Heart right ventricle (tissue), 16 donors: ENCODE measurements at regions not wholly inside any gene's neighbourhood (a gene's known extent, or its start where the extent isn't known, plus 50 kb on each side); places are given as distances from the start of the nearest gene placed in this dataset.

Source experiments
- ATAC-seq, 8 donors: fragments of 200-7000 bp; cut with Tn5 transposase; one replicate each; pipeline ENCODE4 v1.9.1; 2020; ENCODE audit warnings: mild to moderate bottlenecking in 8 of 8, moderate library complexity in 8 of 8, moderate number of reproducible peaks in 1 of 8
- DNase-seq, 2 donors: peaks; one replicate each; pipeline ENCODE4 v3.0.0-alpha.2; 2020
- H3K27ac ChIP-seq, 10 donors: fragments of 200-600 bp; sonication (generic) in 2 of 10; one replicate each; pipeline versions ENCODE4 v1.5.0 to v1.8.0; 2020 to 2022; ENCODE audit warnings: mild to moderate bottlenecking in 3 of 10
- H3K27me3 ChIP-seq, 7 donors: fragments of 200-600 bp; one replicate each; pipeline ENCODE4 v1.8.0; 2021 to 2022; ENCODE audit warnings: mild to moderate bottlenecking in 2 of 7
- H3K36me3 ChIP-seq, 9 donors: fragments of 200-600 bp; sonication (generic) in 1 of 9; one replicate each; pipeline versions ENCODE4 v1.5.0 to v1.8.0; 2020 to 2022; ENCODE audit warnings: mild to moderate bottlenecking in 2 of 9
- H3K4me1 ChIP-seq, 9 donors: fragments of 200-600 bp; sonication (generic) in 1 of 9; one replicate each; pipeline versions ENCODE4 v1.5.0 to v1.8.0; 2020 to 2022; ENCODE audit warnings: mild to moderate bottlenecking in 4 of 9
- H3K4me3 ChIP-seq, 10 donors: fragments of 200-600 bp; sonication (generic) in 2 of 10; one replicate each; pipeline versions ENCODE4 v1.5.0 to v1.8.0; 2020 to 2022; ENCODE audit warnings: mild to moderate bottlenecking in 7 of 10, moderate library complexity in 2 of 10
- H3K9me3 ChIP-seq, 11 donors: fragments of 200-600 bp in 10 of 11; sonication (generic) in 2 of 11; one replicate each; pipeline versions ENCODE4 v1.5.0 to v1.8.0; 2013 to 2022; ENCODE audit warnings: mild to moderate bottlenecking in 2 of 11, control low read depth in 1 of 11, moderate library complexity in 1 of 11
- CTCF ChIP-seq, 9 donors: fragments of 200-600 bp; sonication (generic) in 2 of 9; IDR thresholded peaks; one replicate each; pipeline versions ENCODE4 v1.5.0 to v1.8.0; 2021 to 2022; ENCODE audit warnings: antibody characterized with exemption in 9 of 9, mild to moderate bottlenecking in 5 of 9, moderate library complexity in 1 of 9
- WGBS, 2 donors: extraction: QIAGEN DNeasy Blood & Tissue Kit; methylation state at CpG; one replicate each; pipeline ENCODE4 v1.1.7; 2013; ENCODE audit warnings: inconsistent platforms in 1 of 2; 5-methylcytosine and 5-hydroxymethylcytosine counted together
- intact Hi-C, 10 donors: fragments of 100-400 bp; cut with DNase I; formaldehyde crosslinking; loops; one replicate each; pipeline versions ENCODE4 v1.11.1 to v1.14.2; 2022
- donor health status: Arrhythmogenic right ventricular cardiomyopathy.
- donor health status: ischemic (EF 13 %, LVEDD 7.1; RV severe dilation, severe dysfunction).
- donor health status: healthy with polysubstance abuse.
- donor health status: DM: no; HTN: yes; CAD: no.
- donor health status: DM: no; HTN: no; CAD: no.
- donor health status: ischemic (EF 25% LVEDD 6.9; RV normal size, moderate dysfunction).
- donor health status: ischemic (EF 25% LVEDD 5.7; RV mildly dilated, moderate dysfunction).
- donor health status: healthy.
- donor health status: DM: yes; HTN: yes; CAD: no.
- donor health status: Ischemic cardiomyopathy.
- donor health status: ischemic (EF 35%, LVEDD 5.7; RV mildly dilated, moderate dysfunction).
- donor health status: nonischemic (EF 11% LVEDD 7.7; RV severe dilation, severe dysfunction).
- donor health status: DM: yes; HTN: yes; CAD: no.
- donor health status: PGD.
- donor health status: ischemic (EF 29% LVEDD 5.4; RV normal size, mild dysfunction).
- donor health status: nonischemic (EF 23%, LVEDD 6.1; RV moderate dilation, normal function).

GRCh38 chr6:49370518-49370917, 92.5 kb downstream of the MMUT start:
- no peak for ATAC-seq
- H3K27me3 ChIP-seq: no peaks in the 10 kb centered on the region
- no peaks in the 10 kb centered on the region for H3K36me3 ChIP-seq
- TF ChIP-seq CTCF (IDR thresholded peaks at IDR 0.05): no peak
- no peaks in the 10 kb centered on the region for H3K4me1 ChIP-seq
- no peak for DNase-seq
- no peak overlapping the region for H3K27ac ChIP-seq
- WGBS, 2 donors: 42 to 59% methylated on average over 2 of the region's 2 CpGs
- no peak overlapping the region for H3K4me3 ChIP-seq
- H3K9me3 ChIP-seq: peaks cover 0 to 18% (median 0%) of the 10 kb centered on the region in 11 donors
- intact Hi-C loops: no loop called here

- no peak for DNase-seq
- WGBS, 2 donors: 86 to 95% methylated on average over 2 of the region's 2 CpGs
- H3K4me1 ChIP-seq: no peaks in the 10 kb centered on the region
- intact Hi-C loops: no loop called here
- no peak for ATAC-seq
- H3K36me3 ChIP-seq: no peaks in the 10 kb centered on the region
- peaks cover 0 to 18% (median 0%) of the 10 kb centered on the region in 11 donors for H3K9me3 ChIP-seq
- TF ChIP-seq CTCF (IDR thresholded peaks at IDR 0.05): no peak
- no peaks in the 10 kb centered on the region for H3K27me3 ChIP-seq
- no peak overlapping the region for H3K4me3 ChIP-seq
- no peak overlapping the region for H3K27ac ChIP-seq
Measured at GRCh38 chr6:49366539-49366938, 96.5 kb downstream of the MMUT start.

GRCh38 chr6:49348561-49348960, 114.5 kb downstream of the MMUT start:
- Histone ChIP-seq H3K36me3 (no peaks in the 10 kb centered on the region), H3K9me3 (peaks cover 0 to 19% (median 0%) of the 10 kb centered on the region in 11 donors), H3K27me3 (no peaks in the 10 kb centered on the region), H3K4me3 (no peak overlapping the region), H3K27ac (no peak overlapping the region), H3K4me1 (no peaks in the 10 kb centered on the region)
- WGBS, 2 donors: 89 to 95% methylated on average over 7 of the region's 7 CpGs
- intact Hi-C loops: no loop called here
- ATAC-seq (no peak), DNase-seq (no peak)
- no peak for TF ChIP-seq CTCF (IDR thresholded peaks at IDR 0.05)

GRCh38 chr6:49342410-49342809, 120.6 kb downstream of the MMUT start:
- intact Hi-C loops: no loop called here

More at GRCh38 chr6:49342410-49342809, 120.6 kb downstream of the MMUT start:
- Histone ChIP-seq H3K27ac (no peak overlapping the region), H3K4me1 (no peaks in the 10 kb centered on the region), H3K9me3 (peaks cover 0 to 7% (median 0%) of the 10 kb centered on the region in 11 donors), H3K27me3 (no peaks in the 10 kb centered on the region), H3K36me3 (no peaks in the 10 kb centered on the region), H3K4me3 (no peak overlapping the region)
- TF ChIP-seq CTCF (IDR thresholded peaks at IDR 0.05): no peak
- 73 to 76% methylated on average over 6 of the region's 6 CpGs for WGBS, 2 donors
- ATAC-seq: no peak
- no peak for DNase-seq
